K562 (cell line): ENCODE measurements at regions not wholly inside any gene's neighbourhood (a gene's known extent, or its start where the extent isn't known, plus 50 kb on each side); places are given as distances from the start of the nearest gene placed in this dataset.

ENCODE experiments used
- ATAC-seq: fragments of 200-7000 bp; cut with Tn5 transposase; 3 replicates; pipeline ENCODE4 v1.9.1; 2020; ENCODE audit warnings: moderate library complexity
- BruUV-seq: library from RNA; stranded (reverse); fragments of 400-500 nt; replicated peaks from 2 replicates; lab custom pipeline; 2021; lab: Mats Ljungman, UMichigan
- CTCF ChIA-PET: fragments of 300-600 bp; formaldehyde crosslinking; extraction: SDS; loops from one replicate; lab custom pipeline; 2021; ENCODE audit warnings: low intra/inter-chr PET ratio; lab: Yijun Ruan, JAX
- POLR2A ChIA-PET: fragments of 300-600, 350-650 bp; sonication (Branson Sonifier 250); formaldehyde crosslinking; extraction: SDS; loops from one replicate; lab custom pipeline; 2021; ENCODE audit warnings: antibody characterized with exemption, inconsistent platforms; lab: Yijun Ruan, JAX
- DNase-seq, 4 experiments: peaks; one replicate each; pipeline versions ENCODE4 v3.0.0 to v3.0.0-alpha.2; 2011 to 2018; ENCODE audit warnings: low spot score in 3 of 4, mixed read lengths in 3 of 4; ENCODE audit errors: extremely low read depth in 1 of 4
- FAIRE-seq: peaks from 2 replicates; lab custom pipeline; 2011; peaks lifted over from hg19 to GRCh38; lab: Jason Lieb, UNC
- H2AFZ ChIP-seq: 2 replicates; pipeline ENCODE4 v1.6.0; 2011; ENCODE audit warnings: low read depth, low read length, control low read depth, inconsistent platforms
- H3K27ac ChIP-seq: fragments of 200-600 bp; 3 replicates; pipeline ENCODE4 v1.8.0; 2011; ENCODE audit warnings: low read depth, mild to moderate bottlenecking, control low read depth, inconsistent platforms, low read length, moderate library complexity, mixed read lengths; ENCODE audit errors: extremely low read depth
- H3K27me3 ChIP-seq, 2 experiments: fragments of 300-600 bp in 1 of 2; 2 replicates in 1 of 2; 3 replicates in 1 of 2; pipeline versions ENCODE4 v1.6.0 to v1.8.0; 2011; ENCODE audit warnings: inconsistent platforms in 2 of 2, low read length in 2 of 2, mild to moderate bottlenecking in 1 of 2, mixed read lengths in 1 of 2, moderate library complexity in 1 of 2; ENCODE audit not compliant: control insufficient read depth in 2 of 2, insufficient read depth in 2 of 2
- H3K36me3 ChIP-seq: fragments of 300-600 bp; 3 replicates; pipeline ENCODE4 v1.8.0; 2011; ENCODE audit warnings: mild to moderate bottlenecking, low read length, inconsistent platforms; ENCODE audit not compliant: control insufficient read depth, insufficient read depth
- H3K4me1 ChIP-seq, 2 experiments: fragments of 200-600 bp in 1 of 2; replicated peaks in 1 of 2; 2 replicates in 1 of 2; 3 replicates in 1 of 2; pipeline versions ENCODE4 v1.5.1 to v1.8.0; 2011; ENCODE audit warnings: inconsistent platforms in 2 of 2, low read length in 2 of 2, mild to moderate bottlenecking in 1 of 2, mixed read lengths in 1 of 2, moderate library complexity in 1 of 2; ENCODE audit not compliant: control insufficient read depth in 2 of 2, insufficient read depth in 2 of 2
- H3K4me2 ChIP-seq: 2 replicates; pipeline ENCODE4 v1.6.1; 2011; ENCODE audit warnings: low read length, control low read depth, inconsistent platforms, mixed read lengths; ENCODE audit not compliant: insufficient read depth
- H3K4me3 ChIP-seq: fragments of 200-600 bp; sonication (generic), shearing (Covaris generic); 2 replicates; pipeline ENCODE4 v1.5.1; 2016; ENCODE audit warnings: control low read depth, inconsistent platforms
- H3K79me2 ChIP-seq: fragments of 200-600 bp; 3 replicates; pipeline ENCODE4 v1.8.0; 2011; ENCODE audit warnings: low read length, inconsistent platforms; ENCODE audit not compliant: control insufficient read depth, insufficient read depth
- H3K9ac ChIP-seq, 2 experiments: 2 replicates each; pipeline versions ENCODE4 v1.6.0 to v1.6.1; 2011; ENCODE audit warnings: low read depth in 2 of 2, low read length in 2 of 2, control low read depth in 1 of 2, inconsistent platforms in 1 of 2, mild to moderate bottlenecking in 1 of 2, mixed read lengths in 1 of 2; ENCODE audit not compliant: insufficient read depth in 1 of 2
- H3K9me1 ChIP-seq: one replicate; pipeline ENCODE4 v1.6.0; 2011; ENCODE audit warnings: inconsistent platforms, mild to moderate bottlenecking, low read length, moderate library complexity; ENCODE audit not compliant: control insufficient read depth, insufficient read depth
- H3K9me3 ChIP-seq: replicated peaks from 2 replicates; pipeline ENCODE4 v1.5.1; 2011; ENCODE audit warnings: low read depth, low read length, inconsistent platforms; ENCODE audit not compliant: control insufficient read depth, insufficient read depth
- H4K20me1 ChIP-seq: replicated peaks from 2 replicates; pipeline ENCODE4 v1.6.1; 2011; ENCODE audit warnings: low read length, inconsistent platforms, mixed read lengths; ENCODE audit not compliant: control insufficient read depth, insufficient read depth
- BRF1 ChIP-seq: IDR thresholded peaks from 3 replicates; pipeline ENCODE4 v1.6.1; 2011; ENCODE audit warnings: borderline replicate concordance, mild to moderate bottlenecking; ENCODE audit not compliant: insufficient read length; ENCODE audit errors: extremely low read depth
- IRF2 ChIP-seq: sonication (generic); formaldehyde crosslinking; IDR thresholded peaks from 2 replicates; pipeline ENCODE4 v1.8.1; 2022; ENCODE audit warnings: mild to moderate bottlenecking, missing genetic modification reagents
- MEF2A ChIP-seq: IDR thresholded peaks from 2 replicates; pipeline ENCODE4 v1.6.1; 2011; ENCODE audit warnings: low read depth, mild to moderate bottlenecking, low read length, moderate library complexity; ENCODE audit not compliant: control insufficient read depth
- SNRNP70 ChIP-seq: fragments of 200-400 bp; formaldehyde crosslinking; optimal IDR thresholded peaks from 2 replicates; pipeline ENCODE3; 2017; ENCODE audit warnings: low read depth, low read length
- XRCC4 ChIP-seq: IDR thresholded peaks from one replicate; pipeline ENCODE4 v1.6.1; 2011; ENCODE audit not compliant: insufficient read depth, insufficient read length; ENCODE audit errors: extremely low read depth
- ZBTB26 ChIP-seq: fragments of 450-650 bp; formaldehyde crosslinking; IDR thresholded peaks from 2 replicates; pipeline ENCODE4 v1.4.0; 2022; ENCODE audit warnings: missing genetic modification characterization
- ZNF165 ChIP-seq: fragments of 250-450 bp; sonication (Bioruptor Pico); IDR thresholded peaks from 2 replicates; pipeline ENCODE4 v1.4.0; 2020; ENCODE audit warnings: borderline replicate concordance
- ZNF324 ChIP-seq: fragments of 250-450 bp; sonication (Bioruptor Pico); IDR thresholded peaks from 2 replicates; pipeline ENCODE4 v1.4.0; 2020; ENCODE audit warnings: mild to moderate bottlenecking
- ZNF609 ChIP-seq: sonication (generic); formaldehyde crosslinking; IDR thresholded peaks from 2 replicates; pipeline ENCODE4 v1.8.1; 2023; ENCODE audit warnings: missing genetic modification reagents, mild to moderate bottlenecking, borderline replicate concordance
- WGBS: fragments of 100-300 bp; shearing (Covaris generic); methylation state at CpG from one replicate; pipeline ENCODE4 v1.1.6; 2016; ENCODE audit warnings: low coverage, mixed read lengths; ENCODE audit not compliant: insufficient coverage; ENCODE audit errors: missing lambda C conversion rate; 5-methylcytosine and 5-hydroxymethylcytosine counted together
- in situ Hi-C: fragments of 300-500 bp; cut with MboI; formaldehyde crosslinking; loops from 4 replicates; pipeline ENCODE4 v1.15.0; 2018; ENCODE audit warnings: inconsistent platforms, mixed read lengths
- intact Hi-C: fragments of 100-400 bp; cut with micrococcal nuclease; formaldehyde crosslinking; loops from 2 replicates; pipeline ENCODE4 v1.14.2; 2022

GRCh38 chr6:91033964-91034363 is 447.1 kb upstream of the MAP3K7 start:
- no TSS peak for BruUV-seq
- H3K9me1 ChIP-seq, result no peaks in the 10 kb centered on the region
- H4K20me1 ChIP-seq, result no peaks in the 10 kb centered on the region
- TF ChIP-seq IRF2 (no peak), SNRNP70 (no peak), XRCC4 (no peak), ZNF324 (no peak), BRF1 (no peak), ZBTB26 (CRISPR knock-in tag) (no peak), ZNF165 (CRISPR knock-in tag) (no peak), ZNF609 (no peak), MEF2A (no peak)
- FAIRE-seq, result no peak
- H3K4me2 ChIP-seq, result no peak overlapping the region
- no peak for ATAC-seq
- H3K9me3 ChIP-seq, result no peaks in the 10 kb centered on the region
- no peaks in the 10 kb centered on the region for H3K4me1 ChIP-seq
- 3% methylated on average over 2 of the region's 2 CpGs for whole genome bisulfite sequencing
- H3K27me3 ChIP-seq, result no peaks in the 10 kb centered on the region
- H3K9ac ChIP-seq, result no peak overlapping the region
- ChIA-PET CTCF (no interaction called here), POLR2A (no interaction called here)
- no peak for DNase-seq
- no peak overlapping the region for H3K27ac ChIP-seq
- intact Hi-C loops, result no loop called here
- no peaks in the 10 kb centered on the region for H3K36me3 ChIP-seq
- no peaks in the 10 kb centered on the region for H3K79me2 ChIP-seq
- no peak overlapping the region for H3K4me3 ChIP-seq
- H2AFZ ChIP-seq, result no peak overlapping the region
- in situ Hi-C loops, result no loop called here
